Peyer's patch (tissue), 4 donors: ENCODE measurements at regions not wholly inside any gene's neighbourhood (a gene's known extent, or its start where the extent isn't known, plus 50 kb on each side); places are given as distances from the start of the nearest gene placed in this dataset.

Source experiments
- CTCF ChIP-seq, 6 experiments: fragments of 450-650 bp in 4 of 6; fragments of 200-600 bp in 2 of 6; sonication (generic) in 1 of 6; IDR thresholded peaks; one replicate each; pipeline ENCODE4 v1.5.1; 2017 to 2019; ENCODE audit warnings: antibody characterized with exemption in 6 of 6, mild to moderate bottlenecking in 3 of 6, moderate library complexity in 1 of 6
- POLR2A ChIP-seq, 2 donors: fragments of 450-650 bp; IDR thresholded peaks; one replicate each; pipeline ENCODE4 v1.5.1; 2017; ENCODE audit warnings: antibody characterized with exemption in 2 of 2, mild to moderate bottlenecking in 2 of 2, moderate library complexity in 2 of 2

DNA sequence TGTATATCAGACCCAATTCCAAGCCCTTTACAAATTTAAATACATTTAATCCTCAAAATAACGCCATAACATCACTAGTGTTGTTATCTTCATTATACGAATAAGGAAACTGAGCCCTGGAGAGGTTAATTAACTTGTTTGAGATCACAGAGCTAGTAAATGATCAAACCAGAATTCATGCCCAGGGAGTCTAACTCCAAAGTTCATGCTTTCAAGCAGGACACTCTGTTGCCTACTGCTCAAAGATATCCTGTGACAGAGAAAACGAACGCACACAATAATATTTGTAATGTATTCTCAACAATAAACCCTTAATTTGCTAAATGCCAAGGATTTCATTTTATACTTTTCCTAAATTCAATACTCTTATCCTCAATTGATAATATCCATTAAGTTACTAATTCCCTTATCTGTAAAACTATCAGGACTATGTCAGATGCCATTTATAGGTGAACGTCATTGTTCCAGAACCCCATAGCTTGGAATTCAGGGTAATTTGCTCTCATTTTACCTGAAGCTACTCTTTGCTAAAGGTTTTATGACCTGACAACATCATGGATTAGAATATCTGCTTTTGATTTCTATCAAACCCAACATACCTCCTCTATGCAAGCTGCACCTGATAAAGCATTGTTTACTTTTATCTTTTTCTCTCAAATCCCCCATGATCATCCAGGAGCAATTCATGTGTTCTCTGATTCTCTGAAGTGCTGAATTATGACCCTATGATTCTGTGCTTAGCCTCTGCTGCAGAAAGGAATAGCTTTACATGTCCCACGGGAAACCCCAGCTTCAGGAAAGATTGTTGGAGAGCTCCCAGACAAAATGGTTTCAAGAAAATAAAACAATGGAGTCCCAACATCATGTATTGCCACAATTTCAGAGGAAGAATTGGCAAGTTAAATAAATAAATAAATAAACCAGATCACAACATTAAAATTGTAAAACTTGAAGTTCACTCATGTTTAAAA, 150.2 kb upstream of the CDK1 start:
- TF ChIP-seq CTCF (IDR thresholded peaks at IDR 0.05) (no peak), POLR2A (IDR thresholded peaks at IDR 0.05) (no peak)
